Stomach (tissue), 8 donors: ENCODE measurements at regions not wholly inside any gene's neighbourhood (a gene's known extent, or its start where the extent isn't known, plus 50 kb on each side); places are given as distances from the start of the nearest gene placed in this dataset.

ENCODE experiments used
- DNase-seq, 2 donors: peaks; one replicate each; pipeline versions ENCODE4 v3.0.0 to v3.0.0-alpha.2; 2013 to 2019
- H3K27ac ChIP-seq, 5 donors: fragments of 200-600 bp in 4 of 5; sonication (generic) in 4 of 5; one replicate each; pipeline ENCODE4 v1.5.1; 2013 to 2019; ENCODE audit warnings: mild to moderate bottlenecking in 1 of 5, moderate library complexity in 1 of 5
- H3K27me3 ChIP-seq, 3 donors: fragments of 200-600 bp; sonication (generic); one replicate each; pipeline ENCODE4 v1.5.1; 2017 to 2019; ENCODE audit warnings: mixed run types in 1 of 3
- H3K36me3 ChIP-seq, 4 donors: fragments of 200-600 bp; sonication (generic); 1 replicate in 3 of 4; 2 replicates in 1 of 4; pipeline ENCODE4 v1.5.1; 2016 to 2019
- H3K4me1 ChIP-seq, 4 donors: fragments of 200-600 bp; sonication (generic); one replicate each; pipeline ENCODE4 v1.5.1; 2016 to 2019
- H3K4me3 ChIP-seq, 4 donors: fragments of 200-600 bp; sonication (generic) in 3 of 4; one replicate each; pipeline ENCODE4 v1.5.1; 2016 to 2019; ENCODE audit warnings: mild to moderate bottlenecking in 1 of 4
- H3K9me3 ChIP-seq, 4 donors: fragments of 200-600 bp; sonication (generic); one replicate each; pipeline ENCODE4 v1.5.1; 2016 to 2019
- EP300 ChIP-seq: sonication (generic); formaldehyde crosslinking; IDR thresholded peaks from one replicate; pipeline ENCODE4 v1.6.1; 2017; ENCODE audit warnings: antibody characterized with exemption
- POLR2A ChIP-seq, 4 donors: fragments of 450-650 bp; IDR thresholded peaks; one replicate each; pipeline ENCODE4 v1.6.1; 2016; ENCODE audit warnings: antibody characterized with exemption in 4 of 4, control low read depth in 2 of 4, mild to moderate bottlenecking in 1 of 4, moderate library complexity in 1 of 4
- POLR2AphosphoS5 ChIP-seq, 3 donors: sonication (generic); formaldehyde crosslinking; IDR thresholded peaks; one replicate each; pipeline ENCODE4 v1.6.1; 2016; ENCODE audit warnings: antibody characterized with exemption in 3 of 3
- WGBS, 5 donors: extraction: QIAGEN DNeasy Blood & Tissue Kit in 3 of 5; methylation state at CpG; one replicate each; pipeline versions ENCODE4 v1.1.5 to v1.1.7; 2013 to 2018; 5-methylcytosine and 5-hydroxymethylcytosine counted together
- intact Hi-C: fragments of 100-400 bp; cut with DNase I; formaldehyde crosslinking; loops from one replicate; pipeline ENCODE4 v1.15.1; 2023; ENCODE audit warnings: low total_unique reads
- TF ChIP-seq, protein P1 (sequence below), 7 experiments: fragments of 450-650 bp in 4 of 7; fragments of 200-600 bp in 3 of 7; sonication (generic) in 3 of 7; IDR thresholded peaks; one replicate each; pipeline ENCODE4 v1.5.1; 2016 to 2019; ENCODE audit warnings: antibody characterized with exemption in 7 of 7, control low read depth in 2 of 7, mild to moderate bottlenecking in 1 of 7
- donor health status: healthy with polysubstance abuse.
- donor health status: Bipolar disorder and iron deficiency.
- donor health status: healthy.

DNA sequence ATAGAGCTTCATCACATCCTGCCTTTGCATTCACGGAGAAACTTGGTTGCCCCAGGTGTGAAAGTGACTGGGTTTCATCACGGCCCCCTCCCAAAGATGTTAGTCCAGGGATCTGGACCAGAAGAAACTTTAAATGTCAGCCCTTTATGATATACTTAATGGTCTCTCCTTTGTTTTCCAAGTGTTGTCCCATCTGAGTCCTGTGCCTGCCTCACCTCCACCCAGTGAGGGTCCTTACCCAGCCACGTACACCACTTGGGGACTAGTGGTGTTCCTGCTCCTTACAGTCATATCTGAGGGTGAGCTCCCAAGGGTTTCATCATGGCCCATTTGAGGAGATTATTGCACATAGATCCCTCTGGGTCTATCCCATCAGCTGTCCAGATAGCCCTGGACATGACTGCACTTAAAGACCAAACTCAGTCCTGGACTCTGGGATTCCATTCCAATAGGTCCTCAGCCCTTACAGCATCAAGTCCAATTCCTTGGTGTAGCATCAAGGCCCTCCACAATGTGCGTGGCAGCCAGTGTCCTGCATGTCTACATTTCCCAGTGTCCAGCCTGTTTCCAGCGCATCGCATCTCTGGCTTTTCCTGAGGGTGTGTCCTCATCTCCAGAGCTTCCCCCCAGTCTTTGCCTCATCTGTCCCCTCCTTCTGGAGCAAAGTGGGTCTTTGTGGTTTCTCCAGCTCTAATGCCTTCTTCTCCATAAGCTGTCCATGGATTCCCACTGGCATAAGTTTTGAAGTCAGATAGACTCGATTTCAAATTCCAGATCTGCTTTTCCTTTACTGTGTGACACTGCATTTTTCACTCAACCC lies 351.6 kb downstream of the MYCN start:
- no peak for DNase-seq
- H3K36me3 ChIP-seq = no peaks in the 10 kb centered on the region
- no peak overlapping the region for H3K4me3 ChIP-seq
- H3K27ac ChIP-seq = no peak overlapping the region
- H3K9me3 ChIP-seq = no peaks in the 10 kb centered on the region
- no peaks in the 10 kb centered on the region for H3K4me1 ChIP-seq
- TF ChIP-seq POLR2AphosphoS5 (IDR thresholded peaks at IDR 0.05) (no peak), POLR2A (IDR thresholded peaks at IDR 0.05) (no peak), EP300 (no peak)
- TF ChIP-seq, protein P1, sequence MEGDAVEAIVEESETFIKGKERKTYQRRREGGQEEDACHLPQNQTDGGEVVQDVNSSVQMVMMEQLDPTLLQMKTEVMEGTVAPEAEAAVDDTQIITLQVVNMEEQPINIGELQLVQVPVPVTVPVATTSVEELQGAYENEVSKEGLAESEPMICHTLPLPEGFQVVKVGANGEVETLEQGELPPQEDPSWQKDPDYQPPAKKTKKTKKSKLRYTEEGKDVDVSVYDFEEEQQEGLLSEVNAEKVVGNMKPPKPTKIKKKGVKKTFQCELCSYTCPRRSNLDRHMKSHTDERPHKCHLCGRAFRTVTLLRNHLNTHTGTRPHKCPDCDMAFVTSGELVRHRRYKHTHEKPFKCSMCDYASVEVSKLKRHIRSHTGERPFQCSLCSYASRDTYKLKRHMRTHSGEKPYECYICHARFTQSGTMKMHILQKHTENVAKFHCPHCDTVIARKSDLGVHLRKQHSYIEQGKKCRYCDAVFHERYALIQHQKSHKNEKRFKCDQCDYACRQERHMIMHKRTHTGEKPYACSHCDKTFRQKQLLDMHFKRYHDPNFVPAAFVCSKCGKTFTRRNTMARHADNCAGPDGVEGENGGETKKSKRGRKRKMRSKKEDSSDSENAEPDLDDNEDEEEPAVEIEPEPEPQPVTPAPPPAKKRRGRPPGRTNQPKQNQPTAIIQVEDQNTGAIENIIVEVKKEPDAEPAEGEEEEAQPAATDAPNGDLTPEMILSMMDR (IDR thresholded peaks at IDR 0.05) = no peak
- peaks cover 0 to 6% (median 0%) of the 10 kb centered on the region in 3 donors for H3K27me3 ChIP-seq
- intact Hi-C loops = no loop called here
- 87 to 96% (median 92%) methylated on average over 7 of the region's 7 CpGs for WGBS, 5 donors

DNA sequence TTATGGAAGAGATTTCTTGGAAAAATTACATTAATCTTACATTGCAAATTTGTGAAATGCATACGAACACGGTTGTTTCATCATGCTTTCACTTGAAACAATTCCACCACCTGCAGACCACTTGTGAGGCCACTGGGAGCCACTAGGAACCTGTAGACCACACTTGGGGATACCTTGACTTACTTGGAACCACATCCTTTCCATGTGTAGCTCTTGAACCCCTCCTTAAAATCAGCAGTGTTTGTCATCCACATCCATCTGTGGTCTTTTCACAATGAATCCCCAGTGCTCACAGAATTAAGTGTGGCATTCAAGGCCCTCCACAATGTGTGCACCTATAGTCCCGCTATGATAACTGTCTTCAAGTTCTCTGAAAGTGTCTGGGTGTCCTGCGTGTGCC lies 350.9 kb downstream of the MYCN start:
- no peak overlapping the region for H3K27ac ChIP-seq
- WGBS, 5 donors = 87 to 96% (median 91%) methylated on average over 4 of the region's 4 CpGs
- no peak for DNase-seq
- intact Hi-C loops = no loop called here
- H3K4me1 ChIP-seq = no peaks in the 10 kb centered on the region
- no peak overlapping the region for H3K4me3 ChIP-seq
- no peaks in the 10 kb centered on the region for H3K36me3 ChIP-seq
- peaks cover 0 to 6% (median 0%) of the 10 kb centered on the region in 3 donors for H3K27me3 ChIP-seq
- no peak for TF ChIP-seq POLR2A (IDR thresholded peaks at IDR 0.05)
- TF ChIP-seq POLR2AphosphoS5 (IDR thresholded peaks at IDR 0.05) = no peak
- TF ChIP-seq, protein P1 (IDR thresholded peaks at IDR 0.05) = no peak
- no peak for TF ChIP-seq EP300
- no peaks in the 10 kb centered on the region for H3K9me3 ChIP-seq

DNA sequence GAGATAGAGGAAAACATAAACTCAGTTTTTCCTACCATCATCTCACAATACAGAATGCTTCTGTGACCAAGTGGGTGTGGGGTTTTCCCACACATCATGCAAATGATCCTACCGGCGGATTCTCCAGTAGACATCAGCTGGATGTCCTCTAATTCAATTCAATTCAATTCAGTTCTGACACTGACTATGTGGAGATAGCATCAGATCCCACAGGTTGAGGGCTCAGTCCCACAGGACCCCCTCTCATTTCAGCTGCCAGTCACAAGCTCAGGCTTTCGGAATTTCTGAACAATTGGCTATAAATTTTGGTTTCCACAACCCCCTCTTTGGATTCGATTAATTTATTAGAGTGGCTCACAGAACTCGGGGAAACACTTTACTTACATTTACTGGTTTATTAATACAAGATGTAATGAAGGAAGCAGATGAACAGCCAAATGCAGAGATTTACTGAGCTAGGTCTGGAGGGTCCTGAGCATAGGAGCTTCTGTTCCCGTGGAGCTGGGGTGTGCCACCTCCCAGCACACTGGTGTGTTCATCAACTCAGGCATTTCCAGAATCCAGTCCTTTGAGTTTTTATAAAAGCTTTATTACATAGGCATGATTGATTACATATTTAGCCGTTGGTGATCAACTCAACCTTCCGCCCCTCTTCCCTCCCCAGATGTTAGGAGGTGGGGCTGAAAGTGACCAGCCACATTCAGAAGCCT lies 350.1 kb downstream of the MYCN start:
- no peak overlapping the region for H3K27ac ChIP-seq
- H3K4me3 ChIP-seq = no peak overlapping the region
- intact Hi-C loops = no loop called here
- peaks cover 0 to 6% (median 0%) of the 10 kb centered on the region in 3 donors for H3K27me3 ChIP-seq
- DNase-seq = no peak
- no peaks in the 10 kb centered on the region for H3K36me3 ChIP-seq
- TF ChIP-seq EP300 = no peak
- TF ChIP-seq, protein P1 (IDR thresholded peaks at IDR 0.05) = no peak
- TF ChIP-seq POLR2AphosphoS5 (IDR thresholded peaks at IDR 0.05) = no peak
- TF ChIP-seq POLR2A (IDR thresholded peaks at IDR 0.05) = no peak
- WGBS, 5 donors = 71 to 89% (median 79%) methylated on average over 8 of the region's 8 CpGs
- no peaks in the 10 kb centered on the region for H3K4me1 ChIP-seq
- no peaks in the 10 kb centered on the region for H3K9me3 ChIP-seq

DNA sequence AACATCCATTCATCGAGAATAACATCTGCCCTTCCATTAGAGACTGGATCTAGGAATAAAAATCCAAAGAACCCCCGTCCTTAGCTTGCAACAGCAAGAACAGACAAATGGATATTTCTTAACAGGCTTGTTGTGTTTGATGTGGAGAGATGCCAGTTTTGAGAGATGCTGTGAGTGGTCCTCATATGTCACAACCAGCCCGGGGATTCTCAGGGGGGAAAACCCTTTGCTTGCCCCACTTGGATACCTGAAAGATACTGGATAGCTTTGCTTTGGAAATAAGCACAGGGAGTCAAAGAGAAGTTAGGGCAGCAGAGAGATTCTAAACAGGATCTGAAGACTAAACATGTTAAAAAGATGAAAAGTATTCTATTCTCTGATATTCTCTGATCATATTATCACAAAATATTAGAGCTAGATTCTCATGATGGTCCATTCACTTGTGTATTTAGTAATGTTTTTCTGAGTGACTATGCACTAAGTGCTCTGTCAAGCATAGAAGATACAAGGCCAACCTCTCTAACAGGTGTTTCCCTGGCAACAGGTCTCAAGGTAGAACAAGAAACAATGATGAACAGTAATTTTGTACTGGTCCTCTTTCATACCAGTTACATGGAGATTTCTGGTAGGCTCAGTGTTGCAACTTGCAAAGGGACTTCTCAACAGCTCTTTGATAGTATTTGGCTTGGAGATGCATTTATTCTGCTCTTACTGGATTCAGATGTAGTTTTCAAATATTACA lies 348.2 kb downstream of the MYCN start:
- Histone ChIP-seq H3K4me1 (no peaks in the 10 kb centered on the region), H3K36me3 (no peaks in the 10 kb centered on the region), H3K9me3 (no peaks in the 10 kb centered on the region), H3K27ac (no peak overlapping the region), H3K4me3 (no peak overlapping the region), H3K27me3 (peaks cover 0 to 6% (median 0%) of the 10 kb centered on the region in 3 donors)
- WGBS, 5 donors = 78 to 87% (median 85%) methylated on average over 3 of the region's 3 CpGs
- intact Hi-C loops = loop anchor here (10.0 kb wide), 1 partner anchor 354 kb away; no protein-coding TSS in a partner anchor
- TF ChIP-seq POLR2AphosphoS5 (IDR thresholded peaks at IDR 0.05) (no peak), EP300 (no peak), POLR2A (IDR thresholded peaks at IDR 0.05) (no peak)
- TF ChIP-seq, protein P1 (IDR thresholded peaks at IDR 0.05) = no peak
- DNase-seq = no peak
